UCSD-AML1 (cell line): ENCODE measurements at regions not wholly inside any gene's neighbourhood (a gene's known extent, or its start where the extent isn't known, plus 50 kb on each side); places are given as distances from the start of the nearest gene placed in this dataset.

Experiments
- DNase-seq: peaks from one replicate; lab custom pipeline; 2025; ENCODE audit not compliant: unreplicated experiment; lab: John Stamatoyannopoulos, UW

GRCh38 chr3:164186095-164186494 is 892.2 kb downstream of the SI start:
- no peak for DNase-seq

- DNase-seq: no peak
These were observed 899.1 kb downstream of the SI start for GRCh38 chr3:164179110-164179774.

GRCh38 chr3:164174059-164174458 is 904.2 kb downstream of the SI start:
- DNase-seq: no peak

GRCh38 chr3:164155400-164155799 is 922.9 kb downstream of the SI start:
- DNase-seq: no peak

- DNase-seq: no peak
These were observed 933.5 kb downstream of the SI start for GRCh38 chr3:164144824-164145223.

GRCh38 chr3:164132878-164133277 is 945.4 kb downstream of the SI start:
- DNase-seq: no peak

GRCh38 chr3:164113371-164114332 is 964.6 kb downstream of the SI start:
- DNase-seq: no peak

- DNase-seq: no peak
These were observed 981.9 kb downstream of the SI start for GRCh38 chr3:164096352-164096751.

- DNase-seq: no peak
These were observed 982.3 kb downstream of the SI start for GRCh38 chr3:164095949-164096348.

GRCh38 chr3:164095279-164095678 is 983.0 kb downstream of the SI start:
- no peak for DNase-seq

GRCh38 chr3:164094546-164094945 is 983.8 kb downstream of the SI start:
- no peak for DNase-seq

- DNase-seq: no peak
These were observed 998.1 kb downstream of the SI start for GRCh38 chr3:164080208-164080607.

GRCh38 chr3:164064298-164064697 is 1014.0 kb downstream of the SI start:
- no peak for DNase-seq

- no peak for DNase-seq
These were observed 1017.4 kb downstream of the SI start for GRCh38 chr3:164060923-164061322.

- no peak for DNase-seq
These were observed 1028.4 kb downstream of the SI start for GRCh38 chr3:164049847-164050246.

GRCh38 chr3:164048451-164048850 is 1029.8 kb downstream of the SI start:
- no peak for DNase-seq

GRCh38 chr3:164040991-164041390 is 1037.3 kb downstream of the SI start:
- DNase-seq: no peak

GRCh38 chr3:164030194-164030593 is 1048.1 kb downstream of the SI start:
- no peak for DNase-seq

- no peak for DNase-seq
These were observed 1053.5 kb downstream of the SI start for GRCh38 chr3:164024786-164025185.

GRCh38 chr3:164023480-164023879 is 1054.8 kb downstream of the SI start:
- no peak for DNase-seq

GRCh38 chr3:164018500-164018899 is 1059.8 kb downstream of the SI start:
- DNase-seq: no peak

- no peak for DNase-seq
These were observed 1070.5 kb downstream of the SI start for GRCh38 chr3:164007765-164008164.
